HCT116 (cell line): ENCODE measurements at regions not wholly inside any gene's neighbourhood (a gene's known extent, or its start where the extent isn't known, plus 50 kb on each side); places are given as distances from the start of the nearest gene placed in this dataset.

Experiments
- ATAC-seq: fragments of 200-7000 bp; cut with Tn5 transposase; 2 replicates; pipeline ENCODE4 v1.9.1; 2020; ENCODE audit warnings: mild to moderate bottlenecking, moderate library complexity
- BruUV-seq: library from RNA; stranded (reverse); fragments of 400-500 nt; replicated peaks from 2 replicates; lab custom pipeline; 2021; lab: Mats Ljungman, UMichigan
- CTCF ChIA-PET: fragments of 300-600 bp; sonication (Branson Sonifier 250); formaldehyde crosslinking; loops from one replicate; lab custom pipeline; 2021; ENCODE audit warnings: antibody characterized with exemption; lab: Charles Lee
- POLR2A ChIA-PET: fragments of 300-600, 350-600 bp; sonication (Branson Sonifier 250); formaldehyde crosslinking; loops from one replicate; lab custom pipeline; 2021; ENCODE audit warnings: antibody characterized with exemption; lab: Charles Lee
- RAD21 ChIA-PET, 2 experiments: fragments of 300-600 bp; sonication (Branson Sonifier 250); formaldehyde crosslinking; loops; one replicate each; lab custom pipeline; 2023; ENCODE audit warnings: low total read pairs in 2 of 2; ENCODE audit not compliant: uncharacterized antibody in 2 of 2, unreplicated experiment in 2 of 2, low non-redundant PET in 1 of 2; lab: Charles Lee
- DNase-seq: peaks from one replicate; pipeline ENCODE4 v3.0.0-alpha.2; 2010; ENCODE audit warnings: low read depth, low spot score
- H2AFZ ChIP-seq: fragments of 200-600 bp; shearing (Covaris generic), sonication (generic); 2 replicates; pipeline ENCODE4 v1.6.1; 2017; ENCODE audit warnings: low read depth, mixed run types, mixed read lengths, antibody characterized with exemption, low read length; ENCODE audit not compliant: poor library complexity, severe bottlenecking
- H3K27ac ChIP-seq: 2 replicates; pipeline ENCODE4 v1.5.1; 2012; ENCODE audit warnings: low read depth, low read length
- H3K27me3 ChIP-seq: fragments of 200-600 bp; sonication (generic); 2 replicates; pipeline ENCODE4 v1.6.1; 2016; ENCODE audit warnings: mixed run types, low read length, mixed read lengths; ENCODE audit not compliant: insufficient read depth
- H3K36me3 ChIP-seq, 2 experiments: fragments of 200-500 bp in 1 of 2; fragments of 200-600 bp in 1 of 2; sonication (Bioruptor generic) in 1 of 2; sonication (generic) in 1 of 2; 2 replicates each; pipeline versions ENCODE4 v1.5.1 to v1.6.1; 2014 to 2016; ENCODE audit warnings: low read length in 2 of 2, inconsistent platforms in 1 of 2, mixed read lengths in 1 of 2, mixed run types in 1 of 2; ENCODE audit not compliant: insufficient read depth in 2 of 2, control insufficient read depth in 1 of 2
- H3K4me1 ChIP-seq, 2 experiments: fragments of 200-600 bp in 1 of 2; sonication (generic) in 1 of 2; 2 replicates each; pipeline versions ENCODE4 v1.5.1 to v1.6.1; 2012 to 2017; ENCODE audit warnings: low read length in 2 of 2, inconsistent platforms in 1 of 2, mild to moderate bottlenecking in 1 of 2, mixed read lengths in 1 of 2, mixed run types in 1 of 2, moderate library complexity in 1 of 2; ENCODE audit not compliant: insufficient read depth in 2 of 2, control insufficient read depth in 1 of 2
- H3K4me2 ChIP-seq: fragments of 200-600 bp; sonication (generic); 2 replicates; pipeline ENCODE4 v1.6.1; 2017; ENCODE audit warnings: mixed run types, low read length, mixed read lengths
- H3K4me3 ChIP-seq, 2 experiments: fragments of 200-600 bp in 1 of 2; sonication (generic) in 1 of 2; replicated peaks in 1 of 2; 2 replicates each; pipeline ENCODE4 v1.5.1; 2011 to 2016; ENCODE audit warnings: low read length in 2 of 2, control low read depth in 1 of 2, low read depth in 1 of 2, mild to moderate bottlenecking in 1 of 2, mixed read lengths in 1 of 2, mixed run types in 1 of 2
- H3K79me2 ChIP-seq: fragments of 200-600 bp; sonication (generic); 2 replicates; pipeline ENCODE4 v1.6.1; 2017; ENCODE audit warnings: mild to moderate bottlenecking, mixed run types, low read length, moderate library complexity, mixed read lengths; ENCODE audit not compliant: insufficient read depth
- H3K9ac ChIP-seq: fragments of 200-600 bp; sonication (generic); 2 replicates; pipeline ENCODE4 v1.6.1; 2016; ENCODE audit warnings: low read length, mixed read lengths
- H3K9me2 ChIP-seq: fragments of 200-600 bp; sonication (generic), shearing (Covaris generic); 2 replicates; pipeline ENCODE4 v1.6.1; 2017; ENCODE audit warnings: mixed run types, mild to moderate bottlenecking, moderate library complexity; ENCODE audit not compliant: insufficient read depth
- H3K9me3 ChIP-seq, 2 experiments: fragments of 200-500 bp in 1 of 2; fragments of 200-600 bp in 1 of 2; sonication (Bioruptor generic) in 1 of 2; sonication (generic) in 1 of 2; 2 replicates each; pipeline ENCODE4 v1.6.1; 2014 to 2017; ENCODE audit warnings: low read length in 2 of 2, mixed read lengths in 2 of 2, inconsistent platforms in 1 of 2, low read depth in 1 of 2, mild to moderate bottlenecking in 1 of 2, mixed run types in 1 of 2, moderate library complexity in 1 of 2; ENCODE audit not compliant: control insufficient read depth in 1 of 2, insufficient read depth in 1 of 2
- H4K20me1 ChIP-seq: fragments of 200-600 bp; sonication (generic), shearing (Covaris generic); 2 replicates; pipeline ENCODE4 v1.6.1; 2017; ENCODE audit warnings: mixed run types, mild to moderate bottlenecking, moderate library complexity; ENCODE audit not compliant: insufficient read depth
- ATF3 ChIP-seq: IDR thresholded peaks from 2 replicates; pipeline ENCODE4 v1.6.1; 2012
- CBX3 ChIP-seq: IDR thresholded peaks from 2 replicates; pipeline ENCODE4 v1.6.1; 2012; ENCODE audit warnings: low read depth
- EGR1 ChIP-seq: IDR thresholded peaks from 2 replicates; pipeline ENCODE4 v1.6.1; 2012; ENCODE audit warnings: low read depth
- ELF1 ChIP-seq: IDR thresholded peaks from 2 replicates; pipeline ENCODE4 v1.6.1; 2012; ENCODE audit warnings: low read depth, borderline replicate concordance
- EZH2phosphoT487 ChIP-seq: fragments of 200-600 bp; IDR thresholded peaks from 2 replicates; pipeline ENCODE4 v1.6.1; 2018; ENCODE audit warnings: antibody characterized with exemption, borderline replicate concordance
- FOSL1 ChIP-seq: IDR thresholded peaks from 2 replicates; pipeline ENCODE4 v1.6.1; 2012; ENCODE audit warnings: low read depth
- JUND ChIP-seq: IDR thresholded peaks from 2 replicates; pipeline ENCODE4 v1.6.1; 2012
- POLR2A ChIP-seq: IDR thresholded peaks from 2 replicates; pipeline ENCODE4 v1.7.0; 2011; ENCODE audit warnings: borderline replicate concordance; ENCODE audit not compliant: insufficient read depth, insufficient read length; ENCODE audit errors: extremely low read depth
- POLR2AphosphoS5 ChIP-seq: IDR thresholded peaks from 2 replicates; pipeline ENCODE4 v1.6.1; 2011; ENCODE audit warnings: mild to moderate bottlenecking, low read depth, low read length, moderate library complexity
- REST ChIP-seq: IDR thresholded peaks from 2 replicates; pipeline ENCODE4 v1.6.1; 2012; ENCODE audit warnings: low read depth
- SIN3A ChIP-seq: IDR thresholded peaks from 2 replicates; pipeline ENCODE4 v1.6.1; 2012; ENCODE audit warnings: low read depth
- SRF ChIP-seq: IDR thresholded peaks from 2 replicates; pipeline ENCODE4 v1.6.1; 2012; ENCODE audit warnings: low read depth
- TCF7L2 ChIP-seq: IDR thresholded peaks from 2 replicates; pipeline ENCODE4 v1.7.0; 2011; ENCODE audit warnings: borderline replicate concordance, inconsistent platforms; ENCODE audit not compliant: insufficient read depth, insufficient read length; ENCODE audit errors: extremely low read depth
- ZBTB33 ChIP-seq: IDR thresholded peaks from 2 replicates; pipeline ENCODE4 v1.6.1; 2011; ENCODE audit warnings: mild to moderate bottlenecking, low read length, moderate library complexity; ENCODE audit not compliant: insufficient replicate concordance; ENCODE audit errors: extremely low read depth
- ZFX ChIP-seq: fragments of 450-650 bp; IDR thresholded peaks from 2 replicates; pipeline ENCODE4 v1.6.1; 2017
- ZNF274 ChIP-seq: fragments of 200-500 bp; sonication (Bioruptor generic); IDR thresholded peaks from 2 replicates; pipeline ENCODE4 v1.6.1; 2014; ENCODE audit warnings: mild to moderate bottlenecking, low read depth, low read length, inconsistent platforms
- intact Hi-C: fragments of 100-400 bp; cut with micrococcal nuclease; formaldehyde crosslinking; loops from 2 replicates; pipeline ENCODE4 v1.10.0; 2022

GRCh38 chr1:55575571-55576279 is 360.6 kb upstream of the USP24 start (continued):
- TF ChIP-seq SRF, result no peak

- H3K36me3 ChIP-seq, result no peaks in the 10 kb centered on the region
- no peaks in the 10 kb centered on the region for H3K9me2 ChIP-seq
- POLR2A ChIA-PET, result no interaction called here
- no peaks in the 10 kb centered on the region for H3K79me2 ChIP-seq
- DNase-seq (no peak), ATAC-seq (no peak)
- H3K9ac ChIP-seq, result no peak overlapping the region
- TF ChIP-seq REST, result no peak
- TF ChIP-seq ATF3, result no peak
- TF ChIP-seq JUND, result no peak
- TF ChIP-seq POLR2A, result no peak
- no peak for TF ChIP-seq EZH2phosphoT487
- no peak for TF ChIP-seq POLR2AphosphoS5
- no peak for TF ChIP-seq ZBTB33
- no peak for TF ChIP-seq CBX3
- no peak for TF ChIP-seq TCF7L2
- TF ChIP-seq ELF1, result no peak
- no peak for TF ChIP-seq ZNF274
- no peak for TF ChIP-seq ZFX
- TF ChIP-seq FOSL1, result no peak
- TF ChIP-seq SIN3A, result no peak
- TF ChIP-seq EGR1, result no peak
- H3K9me3 ChIP-seq, result no peaks in the 10 kb centered on the region
- H3K4me1 ChIP-seq, result peaks cover 4 to 24% of the 10 kb centered on the region in 2 experiments; a peak in 3 of 4 replicates
- intact Hi-C loops, result no loop called here
- no peaks in the 10 kb centered on the region for H3K27me3 ChIP-seq
- no peak overlapping the region for H3K27ac ChIP-seq
- no peaks in the 10 kb centered on the region for H4K20me1 ChIP-seq
- no peak overlapping the region for H3K4me2 ChIP-seq
- no TSS peak for BruUV-seq
- RAD21 ChIA-PET, result no interaction called here
- CTCF ChIA-PET, result no interaction called here
- H2AFZ ChIP-seq, result no peak overlapping the region
- no peak overlapping the region for H3K4me3 ChIP-seq
Observed at GRCh38 chr1:55574691-55575225, 359.6 kb upstream of the USP24 start.
